ENCODE measurements at regions not wholly inside any gene's neighbourhood (a gene's known extent, or its start where the extent isn't known, plus 50 kb on each side); places are given as distances from the start of the nearest gene placed in this dataset.
"Not testable (repeated sequence)": the region's sequence is repeated elsewhere in the genome, so short reads cannot be mapped to it uniquely, and the experiment has no call there.

- no peak for DNase-seq (ENCODE audit: extremely low spot score, insufficient read length, low read depth)
- FAIRE-seq: no peak
These were observed 823.5 kb downstream of the PCDH17 start for GRCh38 chr13:58455094-58455493.

DNA sequence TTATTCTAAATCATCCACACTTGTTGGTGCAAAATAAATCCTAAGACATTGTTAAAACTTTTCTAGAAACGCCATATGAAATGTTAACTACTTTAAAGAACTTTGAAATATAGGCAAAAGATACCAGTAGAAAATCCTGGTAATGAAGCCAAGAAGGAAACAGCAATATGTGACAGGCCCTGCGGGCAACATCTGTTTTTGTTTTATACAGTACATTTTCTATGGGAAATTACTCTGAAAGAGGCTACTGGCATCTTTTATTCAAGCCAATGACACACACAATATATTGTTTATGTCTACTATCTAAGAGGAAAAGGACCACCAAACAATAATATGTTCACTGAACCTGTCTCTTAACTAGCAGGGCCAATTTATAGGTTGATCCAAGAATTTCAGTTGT, 829.7 kb downstream of the PCDH17 start:
- no peak for DNase-seq (ENCODE audit: extremely low spot score, insufficient read length, low read depth)

GRCh38 chr13:58463841-58464240, 832.3 kb downstream of the PCDH17 start:
- FAIRE-seq (no peak), DNase-seq (ENCODE audit: extremely low spot score, insufficient read length, low read depth) (no peak)

More for the DNA sequence above, 829.7 kb downstream of the PCDH17 start:
- FAIRE-seq: no peak

GRCh38 chr13:58467176-58467575, 835.6 kb downstream of the PCDH17 start:
- FAIRE-seq (no peak), DNase-seq (ENCODE audit: extremely low spot score, insufficient read length, low read depth) (no peak)

GRCh38 chr13:58472483-58472882, 840.9 kb downstream of the PCDH17 start:
- DNase-seq (ENCODE audit: extremely low spot score, insufficient read length, low read depth): no peak
- no peak for FAIRE-seq

- FAIRE-seq: no peak
These were observed 843.0 kb downstream of the PCDH17 start for GRCh38 chr13:58474581-58474980.

GRCh38 chr13:58476206-58476918, 844.8 kb downstream of the PCDH17 start:
- FAIRE-seq: no peak
- no peak for DNase-seq (ENCODE audit: extremely low spot score, insufficient read length, low read depth)

More at GRCh38 chr13:58474581-58474980, 843.0 kb downstream of the PCDH17 start:
- DNase-seq (ENCODE audit: extremely low spot score, insufficient read length, low read depth): no peak

DNA sequence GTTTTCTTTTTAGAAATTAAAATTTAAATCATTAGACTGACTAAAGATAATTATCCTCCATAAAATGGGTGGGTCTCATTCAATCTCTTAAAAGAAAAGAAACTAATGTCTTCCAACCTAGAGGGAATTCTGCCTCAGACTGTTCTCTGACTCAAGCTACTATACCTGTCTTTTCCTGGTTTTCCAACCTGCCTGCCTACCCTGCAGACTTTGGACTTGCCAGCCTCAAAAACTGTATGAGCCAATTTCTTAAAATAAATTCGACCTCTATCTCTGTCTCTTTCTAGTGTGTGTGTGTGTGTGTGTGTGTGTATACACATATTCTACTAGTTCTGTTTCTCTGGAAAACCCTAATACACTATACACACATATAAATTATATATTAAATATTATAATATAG, 847.3 kb downstream of the PCDH17 start:
- DNase-seq (ENCODE audit: extremely low spot score, insufficient read length, low read depth) (no peak), FAIRE-seq (no peak)

- no peak for FAIRE-seq
- DNase-seq (ENCODE audit: extremely low spot score, insufficient read length, low read depth): no peak
These were observed 848.5 kb downstream of the PCDH17 start for GRCh38 chr13:58480061-58480460.

DNA sequence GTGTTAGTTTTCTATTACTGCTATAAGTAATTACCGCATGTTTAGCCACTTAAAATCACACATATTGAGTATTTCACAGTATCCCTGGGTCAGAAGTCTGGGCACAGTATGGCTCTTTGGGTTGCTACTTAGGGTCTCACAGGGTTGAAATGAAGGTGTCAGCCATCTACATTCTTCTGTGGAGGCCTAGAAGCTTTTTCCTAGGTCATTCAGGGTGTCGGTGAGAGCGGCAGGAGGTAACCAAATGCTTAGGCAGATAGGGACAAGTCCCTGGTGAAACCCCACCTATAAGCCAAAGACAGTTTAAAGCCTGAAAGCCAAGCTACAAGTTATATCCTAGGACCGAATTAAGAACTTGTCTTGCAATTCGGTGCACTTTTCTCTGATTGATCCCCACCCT, 856.7 kb downstream of the PCDH17 start:
- DNase-seq (ENCODE audit: extremely low spot score, insufficient read length, low read depth) (no peak), FAIRE-seq (no peak)

DNA sequence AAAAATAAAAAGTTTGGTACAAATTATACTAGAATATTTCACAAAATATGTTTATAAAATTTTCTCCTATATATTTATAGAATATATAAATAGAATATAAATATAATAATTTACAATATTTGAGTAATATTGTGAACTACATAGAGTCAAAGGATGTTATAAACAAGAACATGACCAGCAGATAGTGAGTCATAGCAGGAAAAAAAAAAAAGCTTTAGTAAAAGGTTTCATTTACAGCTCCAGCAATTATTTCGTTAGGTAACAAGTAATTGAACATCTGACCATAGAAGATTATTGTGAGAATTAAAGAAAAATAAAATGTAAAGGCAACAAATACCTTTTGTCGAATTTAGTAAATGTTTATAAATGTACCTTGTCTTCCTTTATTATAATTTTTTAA, 864.1 kb downstream of the PCDH17 start:
- no peak for FAIRE-seq
- DNase-seq (ENCODE audit: extremely low spot score, insufficient read length, low read depth): no peak

DNA sequence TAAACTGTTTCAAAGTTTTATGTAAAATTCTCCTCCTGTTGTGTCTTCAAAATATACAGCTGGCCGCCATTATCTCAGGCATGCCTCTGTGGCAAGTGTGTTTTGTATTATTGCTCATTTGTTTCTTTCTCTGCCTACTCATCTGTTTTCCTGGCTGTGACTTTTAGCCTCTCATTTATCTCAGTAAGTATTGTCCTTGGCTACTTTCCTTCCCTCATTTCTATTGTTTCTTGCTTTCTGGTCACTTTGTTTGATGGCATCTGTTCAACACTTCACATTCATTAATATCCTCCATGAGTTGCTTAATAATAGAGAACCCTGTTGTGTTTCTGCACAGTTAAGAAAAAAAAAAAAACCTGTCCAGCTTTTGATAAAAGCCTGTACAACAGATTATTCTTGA, 869.4 kb downstream of the PCDH17 start:
- no peak for FAIRE-seq

DNA sequence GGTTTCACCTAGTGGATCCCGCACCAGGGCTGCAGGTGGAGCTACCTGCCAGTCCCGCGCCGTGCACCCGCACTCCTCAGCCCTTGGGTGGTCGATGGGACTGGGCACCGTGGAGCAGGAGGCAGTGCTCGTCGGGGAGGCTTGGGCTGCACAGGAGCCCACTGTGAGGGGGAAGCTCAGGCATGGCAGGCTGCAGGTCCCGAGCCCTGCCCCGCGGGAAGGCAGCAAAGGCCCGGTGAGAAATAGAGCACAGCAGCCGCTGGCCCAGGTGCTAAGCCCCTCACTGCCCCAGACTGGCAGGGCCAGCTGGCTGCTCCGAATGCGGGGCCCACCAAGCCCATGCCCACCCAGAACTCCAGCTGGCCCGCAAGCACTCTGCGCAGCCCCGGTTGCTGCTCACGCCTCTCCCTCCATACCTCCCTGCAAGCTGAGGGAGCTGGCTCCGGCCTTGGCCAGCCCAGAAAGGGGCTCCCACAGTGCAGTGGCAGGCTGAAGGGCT, 872.7 kb downstream of the PCDH17 start:
- DNase-seq (ENCODE audit: extremely low spot score, insufficient read length, low read depth); FAIRE-seq: not testable (repeated sequence)

More for the DNA sequence above, 869.4 kb downstream of the PCDH17 start:
- DNase-seq (ENCODE audit: extremely low spot score, insufficient read length, low read depth): no peak

DNA sequence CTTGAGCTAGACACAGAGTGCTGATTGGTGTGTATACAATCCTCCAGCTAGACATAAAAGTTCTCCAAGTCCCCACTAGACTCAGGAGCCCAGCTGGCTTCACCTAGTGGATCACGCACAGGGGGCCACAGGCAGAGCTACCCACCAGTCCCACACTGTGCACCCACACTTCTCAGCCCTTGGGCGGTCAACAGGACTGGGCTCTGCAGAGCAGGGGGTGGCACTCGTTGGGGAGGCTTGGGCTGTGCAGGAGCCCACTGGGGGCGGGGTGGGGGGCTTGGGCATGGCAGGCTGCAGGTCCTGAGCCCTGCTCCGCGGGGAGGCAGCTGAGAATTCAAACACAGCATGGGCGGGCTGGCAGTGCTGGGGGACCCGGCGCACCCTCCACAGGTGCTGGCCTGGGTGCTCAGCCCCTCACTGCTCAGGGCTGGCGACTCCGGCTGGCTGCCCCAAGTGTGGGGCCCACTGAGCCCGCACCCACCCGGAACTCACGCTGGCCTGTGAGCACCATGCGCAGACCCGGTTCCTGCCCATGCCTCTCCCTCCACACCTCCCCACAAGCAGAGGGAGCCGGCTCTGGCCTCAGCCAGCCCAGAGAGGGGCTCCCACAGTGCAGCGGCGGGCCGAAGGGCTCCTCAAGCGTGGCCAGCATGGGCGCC, 873.8 kb downstream of the PCDH17 start:
- not testable (repeated sequence) for DNase-seq (ENCODE audit: extremely low spot score, insufficient read length, low read depth)

DNA sequence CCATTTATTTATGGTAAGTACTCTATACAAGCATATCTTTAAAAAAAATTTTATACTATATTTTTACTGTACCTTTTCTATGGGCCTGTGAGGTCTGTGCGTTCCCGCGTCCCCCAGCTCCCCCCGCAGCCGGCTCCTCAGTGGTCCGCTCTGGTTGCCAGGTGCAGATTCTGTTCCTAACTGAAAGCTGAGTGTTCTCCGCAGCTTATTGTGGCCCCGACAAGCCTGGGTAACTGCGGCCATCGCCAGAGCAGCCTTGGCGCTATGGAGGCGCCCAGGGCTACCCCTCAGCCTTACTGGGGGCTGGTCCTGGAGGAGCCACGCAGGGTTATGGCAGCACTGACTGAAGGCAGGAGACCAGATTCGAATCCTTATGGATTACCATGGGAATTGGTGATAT, 896.8 kb downstream of the PCDH17 start:
- DNase-seq (ENCODE audit: extremely low spot score, insufficient read length, low read depth): no peak

More for the DNA sequence above, 873.8 kb downstream of the PCDH17 start:
- FAIRE-seq: not testable (repeated sequence)

GRCh38 chr13:58531614-58532013, 900.1 kb downstream of the PCDH17 start:
- FAIRE-seq (no peak), DNase-seq (ENCODE audit: extremely low spot score, insufficient read length, low read depth) (no peak)

More for the DNA sequence above, 896.8 kb downstream of the PCDH17 start:
- no peak for FAIRE-seq

DNA sequence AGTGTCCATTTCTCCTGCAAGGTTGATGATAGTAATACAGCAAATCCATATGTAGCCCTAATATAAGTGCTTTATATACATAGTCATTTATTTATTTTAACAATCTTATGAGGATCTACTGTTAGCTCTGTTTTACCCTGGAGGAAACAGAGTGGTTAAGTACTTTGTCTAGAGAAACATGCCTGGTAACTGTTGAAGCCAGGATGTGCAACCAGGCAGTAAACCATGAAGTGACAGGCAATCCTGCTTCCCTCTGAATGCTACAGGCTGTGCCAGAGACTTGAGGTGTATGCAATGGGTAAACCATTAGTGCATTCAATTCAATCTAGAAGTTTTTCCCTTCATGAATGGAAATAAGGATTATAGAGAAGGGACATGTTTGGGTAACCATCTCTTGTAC, 911.0 kb downstream of the PCDH17 start:
- DNase-seq (ENCODE audit: extremely low spot score, insufficient read length, low read depth): no peak
- no peak for FAIRE-seq

DNA sequence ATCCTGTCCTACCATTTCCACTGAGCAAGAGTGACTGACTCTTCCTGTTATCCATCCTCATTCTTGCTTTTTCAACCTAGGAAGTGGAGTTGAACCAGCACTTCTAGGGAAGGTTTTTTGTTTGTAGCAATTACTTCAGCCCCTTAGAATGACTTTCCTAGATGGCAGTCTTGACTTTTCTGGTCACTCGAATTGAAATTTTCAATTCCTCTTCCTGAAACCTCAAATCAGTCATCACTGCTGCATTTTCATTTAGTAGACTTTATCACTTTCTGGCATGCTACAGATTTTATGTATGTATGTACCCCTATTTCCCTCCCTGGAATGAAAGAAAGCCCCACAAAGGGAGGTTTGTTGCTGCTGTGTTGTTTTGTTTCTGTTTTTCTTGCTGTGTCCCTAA, 915.9 kb downstream of the PCDH17 start:
- FAIRE-seq (no peak), DNase-seq (ENCODE audit: extremely low spot score, insufficient read length, low read depth) (no peak)

DNA sequence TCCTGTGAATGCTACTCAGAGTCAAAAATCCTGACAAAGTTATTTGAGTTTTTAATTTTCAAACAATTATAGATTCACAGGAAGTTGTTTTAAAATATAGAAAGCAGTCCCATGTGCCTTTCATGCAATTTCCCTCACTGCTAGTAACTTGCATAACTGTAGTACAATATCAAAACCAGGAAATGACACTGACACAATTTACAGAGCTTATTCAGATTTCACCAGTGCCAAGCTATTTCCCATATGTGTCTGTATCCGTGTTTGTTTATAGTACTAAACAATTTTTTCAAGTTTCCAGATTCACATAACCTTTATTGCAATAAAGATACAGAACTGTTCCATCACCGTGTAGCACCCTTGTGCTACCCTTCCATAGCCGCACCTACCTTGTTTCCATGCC, 934.6 kb downstream of the PCDH17 start:
- DNase-seq (ENCODE audit: extremely low spot score, insufficient read length, low read depth) (no peak), FAIRE-seq (no peak)

GRCh38 chr13:58573743-58574142, 942.2 kb downstream of the PCDH17 start:
- FAIRE-seq: no peak
- DNase-seq (ENCODE audit: extremely low spot score, insufficient read length, low read depth): no peak

- no peak for FAIRE-seq
- DNase-seq (ENCODE audit: extremely low spot score, insufficient read length, low read depth): no peak
These were observed 943.2 kb downstream of the PCDH17 start for GRCh38 chr13:58574791-58575190.

Measured in GM18507 (cell line).